HTR-8/SVneo (cell line): ENCODE measurements at regions not wholly inside any gene's neighbourhood (a gene's known extent, or its start where the extent isn't known, plus 50 kb on each side); places are given as distances from the start of the nearest gene placed in this dataset.

Experiments used
- DNase-seq: peaks from one replicate; pipeline ENCODE4 v3.0.0; 2011; ENCODE audit warnings: low spot score, mixed read lengths; ENCODE audit not compliant: insufficient read length
- FAIRE-seq: peaks from 2 replicates; lab custom pipeline; 2011; peaks lifted over from hg19 to GRCh38; lab: Jason Lieb, UNC

DNA sequence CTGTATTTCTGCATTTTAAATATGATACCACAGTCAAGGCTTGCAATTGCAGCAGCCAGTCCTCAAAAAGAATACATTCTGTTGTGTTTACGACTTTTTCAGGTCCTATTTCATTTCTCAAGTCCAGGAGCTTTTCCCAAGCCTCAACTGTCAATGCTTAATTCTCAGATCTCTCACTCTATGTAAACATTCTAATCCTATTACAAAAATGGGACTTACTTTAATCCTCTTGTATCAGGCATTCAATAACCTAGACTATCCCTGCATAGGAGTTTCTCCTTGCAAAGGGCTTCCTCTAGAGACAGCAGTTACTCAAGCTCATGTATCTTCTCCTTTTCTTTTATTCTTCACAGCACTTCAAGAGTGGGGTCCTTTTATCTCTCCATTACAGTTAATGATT, 1293.0 kb downstream of the GRIK2 start:
- FAIRE-seq (no peak), DNase-seq (no peak)

DNA sequence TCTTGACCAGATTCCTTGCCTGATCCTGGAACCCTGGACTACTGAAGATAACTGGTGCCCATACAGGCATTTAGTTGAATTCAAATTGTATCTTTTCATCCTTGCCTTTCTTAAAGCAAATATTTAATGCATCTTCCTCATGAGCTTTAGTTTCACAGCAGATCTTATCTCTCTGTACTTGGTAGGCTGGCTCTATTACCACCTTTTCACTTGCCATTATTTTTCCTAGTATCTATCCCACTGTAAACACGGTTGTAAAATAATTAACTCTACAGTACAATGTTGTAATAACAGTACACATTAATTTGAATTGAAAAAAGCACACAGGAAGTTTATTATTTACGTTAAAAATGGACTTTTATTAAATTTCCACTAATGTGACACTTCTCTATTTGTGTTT, 1286.9 kb downstream of the GRIK2 start:
- FAIRE-seq (no peak), DNase-seq (no peak)

DNA sequence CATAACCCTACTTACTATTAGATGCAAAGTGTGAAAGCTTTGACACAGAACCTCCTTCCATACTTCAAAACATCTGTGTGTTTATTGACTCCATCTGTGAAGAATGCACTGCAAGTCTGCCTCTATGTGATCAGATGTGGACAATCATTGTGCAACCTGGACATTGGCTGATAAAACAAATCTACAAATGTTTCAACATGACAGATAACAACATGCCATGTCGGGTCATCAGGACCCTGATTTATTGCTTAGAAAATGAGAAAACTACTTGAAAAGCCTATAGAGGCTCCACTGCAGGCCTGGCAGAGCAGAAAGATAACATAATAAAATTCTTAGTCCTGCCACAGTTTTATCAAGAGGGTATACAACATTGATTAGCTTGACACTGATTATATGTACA, 1286.4 kb downstream of the GRIK2 start:
- FAIRE-seq = no peak
- no peak for DNase-seq

DNA sequence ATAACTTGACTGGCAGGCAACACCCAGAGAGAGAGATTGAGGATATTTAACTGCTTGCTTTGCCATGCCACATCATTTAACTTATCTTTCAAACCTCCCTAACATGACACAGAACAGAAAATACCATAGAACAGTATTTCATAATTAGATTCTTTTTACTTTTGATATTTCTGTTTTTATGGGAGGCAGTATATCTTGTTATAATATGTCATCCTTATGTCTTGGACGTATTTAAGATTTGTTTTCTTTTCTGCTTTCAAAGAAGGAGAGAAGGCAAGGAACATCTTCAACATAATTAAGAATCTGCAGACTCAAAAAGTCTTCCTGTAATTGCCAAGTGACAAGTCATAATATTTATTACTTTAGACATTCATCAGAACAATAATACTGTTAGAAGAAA, 1283.7 kb downstream of the GRIK2 start:
- DNase-seq = no peak

DNA sequence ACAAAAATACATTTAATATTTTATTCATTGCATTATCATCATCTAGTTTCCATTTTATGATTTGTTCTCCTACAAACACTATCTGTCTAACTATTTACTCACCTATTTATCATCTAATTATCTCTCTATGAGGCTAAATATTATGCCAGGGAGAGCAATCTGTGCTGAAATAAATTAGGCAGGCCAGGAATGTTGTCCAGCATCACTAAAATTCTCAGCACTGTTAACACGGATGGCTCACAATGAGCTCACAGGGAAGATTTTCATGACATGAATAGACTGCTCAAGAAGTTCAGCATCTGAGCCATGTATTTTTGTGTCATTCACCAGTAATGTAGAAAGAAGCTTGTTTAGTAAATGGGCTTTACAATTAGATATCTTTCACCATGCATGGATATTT, 1277.2 kb downstream of the GRIK2 start:
- FAIRE-seq (no peak), DNase-seq (no peak)

More for the DNA sequence above, 1283.7 kb downstream of the GRIK2 start:
- no peak for FAIRE-seq

DNA sequence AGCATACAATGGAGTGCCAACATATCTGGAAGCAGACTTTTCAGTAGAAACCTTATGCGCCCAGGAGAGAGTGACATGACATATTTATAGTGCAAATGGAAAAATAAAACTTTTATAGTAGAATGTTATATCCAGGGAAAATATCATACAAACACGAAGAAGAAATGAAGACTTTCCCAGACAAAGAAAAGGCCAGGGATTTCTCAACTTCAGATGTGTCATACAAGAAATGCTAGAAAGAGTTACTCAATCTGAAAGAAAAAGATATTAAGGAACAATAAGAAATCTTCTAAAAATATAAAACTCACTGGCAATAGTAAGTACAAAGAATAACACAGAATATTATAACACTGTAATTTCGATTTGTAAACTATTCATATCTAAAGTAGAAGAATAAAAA, 1269.3 kb downstream of the GRIK2 start:
- DNase-seq = no peak
- FAIRE-seq = no peak

DNA sequence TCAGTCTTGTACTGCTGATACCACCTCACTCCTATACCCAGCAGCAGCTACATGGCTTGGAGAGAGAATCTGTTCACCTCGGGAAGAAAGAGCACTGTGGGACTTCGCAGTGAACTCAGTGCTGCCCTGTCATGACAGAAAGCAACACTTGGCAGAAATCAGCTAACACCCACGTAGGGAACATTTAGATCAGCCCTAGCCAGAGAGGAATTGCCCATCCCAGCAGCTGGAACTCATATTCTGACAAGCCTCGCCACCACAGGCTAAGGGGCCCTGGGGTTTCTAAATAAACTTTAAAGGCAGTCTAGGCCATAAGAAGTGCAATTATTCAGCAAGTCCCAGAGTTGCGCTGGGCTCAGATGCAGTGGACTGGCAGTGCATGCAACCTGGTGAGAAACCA, 1266.8 kb downstream of the GRIK2 start:
- FAIRE-seq (no peak), DNase-seq (no peak)

DNA sequence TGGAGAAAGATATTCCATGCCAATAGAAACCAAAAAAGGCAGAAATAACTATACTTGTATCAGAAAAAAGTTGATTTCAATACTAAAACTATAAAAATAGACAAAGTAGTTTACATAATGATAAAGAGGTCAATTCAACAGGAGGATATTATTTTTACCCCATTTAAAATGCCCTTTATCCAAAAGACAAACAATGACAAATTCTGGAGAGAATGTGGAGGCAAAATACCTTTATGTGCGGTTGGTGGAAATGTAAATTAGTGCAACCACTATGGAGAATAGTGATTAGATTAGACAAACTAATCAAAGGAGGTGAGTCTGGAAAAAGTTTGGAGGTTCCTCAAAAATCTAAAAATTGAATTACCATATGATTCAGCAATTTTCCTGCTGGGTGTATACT, 1262.3 kb downstream of the GRIK2 start:
- no peak for FAIRE-seq
- no peak for DNase-seq

DNA sequence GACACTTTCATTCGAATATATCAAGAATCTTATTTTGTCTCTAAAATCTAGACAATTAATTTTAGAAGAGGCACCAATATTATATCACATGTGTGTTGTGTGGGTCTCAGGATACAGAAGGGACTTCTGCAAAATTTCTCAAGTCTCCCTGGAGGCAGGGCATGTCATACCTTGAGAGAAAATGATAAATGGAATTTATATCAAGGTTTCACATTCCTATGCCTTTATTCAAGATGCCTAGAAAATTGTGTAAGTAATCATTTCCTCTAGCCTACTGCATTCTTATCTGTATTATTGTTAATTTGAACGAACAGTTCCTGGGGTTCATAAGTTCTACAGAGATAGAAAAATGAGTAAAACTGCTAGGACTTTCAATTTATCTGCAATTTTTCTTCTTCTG, 1247.9 kb downstream of the GRIK2 start:
- FAIRE-seq = no peak

DNA sequence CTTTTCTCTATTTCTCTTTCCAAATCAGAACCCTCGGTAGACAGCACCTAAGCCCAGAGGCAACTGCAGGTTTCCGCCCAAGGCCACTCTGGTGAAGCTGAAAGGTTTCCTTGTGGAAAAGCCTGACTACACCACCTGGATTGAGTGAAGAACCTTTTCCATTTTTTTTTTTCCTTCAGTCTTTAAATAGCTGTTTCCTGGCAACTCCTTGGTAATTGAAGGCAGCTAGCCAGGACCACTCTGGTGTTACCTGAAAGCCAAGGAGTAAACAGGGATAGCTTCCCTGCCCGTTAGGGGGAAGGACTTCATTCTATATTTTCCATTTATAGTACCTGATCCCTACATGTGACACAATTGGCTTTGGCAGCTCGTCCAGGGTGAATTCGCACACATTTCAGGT, 1238.4 kb downstream of the GRIK2 start:
- no peak for FAIRE-seq

More for the DNA sequence above, 1247.9 kb downstream of the GRIK2 start:
- DNase-seq = no peak

DNA sequence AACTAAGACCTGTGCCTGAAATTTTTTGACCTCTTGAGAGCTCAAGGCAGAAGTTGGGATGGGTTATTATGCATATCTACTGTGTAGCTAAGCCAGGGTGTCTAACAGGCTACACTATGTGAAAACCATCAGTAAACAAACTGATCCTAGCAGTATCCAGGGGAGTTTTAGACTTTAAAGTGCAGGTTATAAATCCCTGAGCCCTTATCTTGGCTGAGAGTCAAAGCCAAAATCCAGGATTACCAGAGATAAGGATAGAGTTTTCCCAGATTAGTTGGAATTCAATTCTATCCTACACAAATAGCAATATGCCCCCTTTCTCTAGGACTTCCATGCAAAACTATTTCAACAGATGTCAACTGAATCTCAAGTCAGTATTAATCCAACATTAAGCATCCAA, 1229.7 kb downstream of the GRIK2 start:
- no peak for DNase-seq
- no peak for FAIRE-seq

More for the DNA sequence above, 1238.4 kb downstream of the GRIK2 start:
- no peak for DNase-seq

DNA sequence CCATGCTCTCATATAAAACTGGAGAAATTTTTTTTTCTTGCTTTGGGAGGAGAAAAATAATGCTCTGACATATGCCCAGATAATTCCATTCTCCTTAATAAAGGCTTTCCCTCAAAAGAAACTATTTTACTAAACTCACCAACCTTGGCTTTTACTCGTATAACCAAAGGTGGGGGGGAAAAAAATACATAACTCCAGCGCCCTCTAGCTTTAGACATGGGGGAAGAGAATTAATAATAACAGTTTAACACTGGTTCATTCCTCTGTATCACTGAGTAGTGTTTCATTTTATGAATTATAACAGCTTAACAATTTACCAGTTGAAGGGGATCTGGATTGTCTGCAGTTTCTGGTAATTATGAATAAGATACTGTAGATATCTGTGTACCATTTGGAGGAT, 1226.1 kb downstream of the GRIK2 start:
- DNase-seq (peak; percentile 1), FAIRE-seq (no peak)

DNA sequence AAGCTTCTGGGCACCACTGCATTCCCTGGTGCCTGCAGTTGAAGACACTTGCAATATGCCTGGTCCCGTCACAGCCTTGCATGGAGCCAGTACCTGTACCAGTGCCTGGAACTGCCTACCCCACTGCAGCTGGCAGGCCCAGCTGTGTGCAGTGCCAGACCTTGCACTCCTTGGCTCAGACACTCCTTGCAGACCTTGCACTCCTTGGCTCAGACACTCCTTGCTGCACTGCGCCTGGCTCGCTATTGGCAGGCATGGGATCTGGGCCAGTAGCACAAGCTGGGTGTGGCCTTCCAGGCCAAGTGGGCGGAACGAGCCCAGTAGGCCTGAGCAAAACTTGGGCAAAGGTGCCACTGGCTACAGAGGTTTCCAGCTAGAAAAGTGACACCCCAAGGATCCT, 1189.1 kb downstream of the GRIK2 start:
- no peak for DNase-seq
- no peak for FAIRE-seq

DNA sequence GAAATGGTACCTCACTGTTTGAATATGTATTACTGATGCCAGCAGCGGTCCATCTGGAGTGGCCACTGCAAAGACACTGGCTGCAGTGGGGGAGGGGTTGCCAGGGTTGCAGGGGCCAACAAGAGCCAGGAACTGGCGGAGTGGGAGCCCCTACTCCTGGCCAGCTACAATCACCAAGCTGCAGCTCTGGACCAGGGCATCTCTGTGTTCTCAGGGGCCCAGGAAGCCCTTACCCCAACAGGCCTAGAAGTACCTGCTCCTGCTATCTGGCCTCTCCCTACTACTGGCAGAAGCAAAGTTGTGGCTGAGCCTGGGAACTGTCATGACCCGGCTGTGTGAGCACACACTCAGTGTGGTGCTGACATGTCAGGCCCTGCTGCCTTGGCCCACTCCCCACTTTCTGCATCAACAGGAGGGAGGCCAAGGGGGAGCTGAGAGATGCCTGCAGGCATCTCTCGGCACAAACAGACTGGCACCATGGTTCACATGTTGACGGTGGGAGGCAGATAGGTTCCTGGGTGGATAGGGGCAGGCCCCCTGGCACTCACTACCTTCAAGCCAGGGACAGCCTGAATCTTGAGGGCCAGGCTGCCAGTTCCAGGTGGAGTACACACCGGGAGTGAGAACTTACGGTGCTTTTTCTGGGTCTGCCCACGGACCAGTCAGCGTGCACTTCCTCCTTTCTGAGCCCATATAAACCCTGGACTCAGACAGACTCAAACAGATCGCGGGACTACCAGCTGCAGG, 1188.0 kb downstream of the GRIK2 start:
- FAIRE-seq = no peak
- DNase-seq = no peak

DNA sequence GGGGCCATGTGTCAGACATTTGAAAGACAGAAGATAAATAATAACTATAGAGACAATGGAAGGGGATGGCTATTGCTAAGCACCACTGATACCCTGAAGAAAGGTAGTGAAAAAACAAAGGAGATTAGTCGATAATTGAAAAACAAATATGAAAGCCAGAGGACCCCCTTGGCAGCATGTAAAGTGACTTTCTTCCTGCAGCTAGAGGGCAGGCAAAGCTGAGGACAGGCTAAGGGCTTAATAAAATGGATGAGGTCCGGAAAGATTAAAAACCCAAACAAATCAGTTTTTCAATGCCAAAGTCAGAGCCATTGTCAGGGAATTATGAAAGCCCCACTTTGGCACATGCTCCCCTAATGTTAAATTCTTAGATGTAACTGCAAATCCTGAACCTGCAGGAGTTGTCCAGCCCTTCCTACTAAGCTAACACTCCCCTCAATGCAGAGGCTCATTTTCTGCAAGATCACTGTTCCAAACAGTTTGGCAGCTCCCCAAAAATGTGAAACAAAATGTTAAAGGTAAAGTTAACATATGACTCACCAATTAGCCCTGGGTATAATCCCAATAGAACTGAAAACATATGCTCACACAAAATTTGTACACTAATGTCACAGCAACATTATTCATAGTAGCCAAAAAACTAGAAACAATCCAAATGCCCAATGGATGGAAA, 1177.9 kb downstream of the GRIK2 start:
- DNase-seq = no peak

DNA sequence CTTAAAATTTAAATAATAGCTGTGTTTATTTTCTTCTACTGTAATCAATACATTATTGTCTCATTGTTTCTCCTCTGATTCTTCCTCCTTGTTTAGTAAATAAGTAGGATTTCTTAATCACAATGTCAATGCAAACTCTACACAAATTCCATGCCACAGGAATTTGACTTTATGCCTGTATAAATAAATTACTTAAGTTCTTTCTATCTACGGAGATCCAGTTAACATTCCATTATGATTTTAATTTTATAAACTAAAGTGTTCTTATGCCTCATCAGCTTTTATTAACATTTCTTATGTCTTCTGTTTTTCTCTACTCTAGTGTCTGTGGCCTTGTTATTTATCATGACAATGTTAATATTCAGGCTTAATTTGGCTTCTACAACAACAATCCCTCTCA, 1169.2 kb downstream of the GRIK2 start:
- DNase-seq (no peak), FAIRE-seq (no peak)

More for the DNA sequence above, 1177.9 kb downstream of the GRIK2 start:
- no peak for FAIRE-seq

DNA sequence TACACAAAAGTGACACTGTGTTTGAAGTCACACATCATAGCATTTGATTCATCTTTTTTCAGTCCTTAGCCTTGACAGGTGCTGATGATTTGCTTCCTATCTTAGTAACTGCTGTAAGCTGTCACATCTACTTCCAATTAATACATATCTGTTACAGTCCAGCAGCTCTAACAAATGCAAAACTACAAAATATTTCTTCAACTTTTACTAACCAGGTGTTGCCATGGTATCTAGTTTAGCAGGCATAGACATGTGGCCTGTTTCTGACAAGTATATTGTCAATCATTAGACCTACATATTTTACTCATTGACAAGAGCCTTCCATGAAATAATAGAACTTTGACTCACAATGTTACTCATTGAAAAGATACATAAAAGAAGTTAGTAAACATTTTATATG, 1159.7 kb downstream of the GRIK2 start:
- DNase-seq (no peak), FAIRE-seq (no peak)

DNA sequence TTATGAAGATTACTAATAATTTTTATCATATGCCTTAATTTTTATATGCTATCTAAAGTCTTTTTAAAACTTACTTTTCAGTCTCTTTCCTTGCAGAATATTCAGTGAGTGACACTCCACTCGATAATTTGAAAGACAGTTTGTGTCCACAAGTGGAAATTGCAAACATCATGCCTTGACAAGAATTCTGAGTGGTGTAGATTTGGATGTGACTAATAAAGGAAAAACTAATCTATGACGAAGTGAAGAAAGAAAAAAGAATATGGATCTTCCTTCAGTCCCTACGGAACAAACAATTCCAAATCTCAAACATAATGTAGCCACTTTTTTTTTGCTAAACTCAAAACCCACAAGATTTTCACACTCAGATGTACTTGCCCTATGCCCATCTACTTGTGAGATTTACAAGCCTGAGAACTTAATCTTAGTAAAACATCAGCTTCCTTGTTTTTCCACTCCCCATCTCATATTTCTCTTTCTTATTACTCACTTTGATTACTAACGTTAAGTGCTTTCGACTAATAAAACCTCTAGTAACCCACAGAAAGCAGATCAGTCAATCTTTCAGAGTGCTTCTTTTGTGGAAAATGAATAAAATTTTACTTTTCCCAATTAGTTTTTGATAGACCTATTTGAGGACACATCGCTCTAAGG, 1155.8 kb downstream of the GRIK2 start:
- FAIRE-seq (no peak), DNase-seq (no peak)

DNA sequence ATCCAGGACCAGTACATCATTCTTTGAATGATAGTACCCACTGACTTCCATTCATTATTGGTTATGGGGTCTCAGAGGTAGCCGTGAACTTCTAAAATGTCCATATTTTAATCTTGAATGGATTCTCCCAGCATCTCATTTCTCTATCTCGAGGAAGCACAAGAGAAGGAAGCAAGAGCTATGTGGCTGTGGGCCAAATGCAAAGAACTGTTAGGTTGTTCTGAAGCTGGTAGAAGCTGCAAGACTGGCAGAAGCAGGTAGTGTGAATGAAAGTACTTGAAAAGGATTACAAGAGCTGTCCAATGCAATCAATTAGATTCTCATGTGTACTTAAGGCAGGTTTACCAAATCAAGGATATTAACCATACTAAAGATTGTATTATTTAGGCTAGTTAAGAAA, 1131.8 kb downstream of the GRIK2 start:
- FAIRE-seq = no peak
- DNase-seq = no peak

DNA sequence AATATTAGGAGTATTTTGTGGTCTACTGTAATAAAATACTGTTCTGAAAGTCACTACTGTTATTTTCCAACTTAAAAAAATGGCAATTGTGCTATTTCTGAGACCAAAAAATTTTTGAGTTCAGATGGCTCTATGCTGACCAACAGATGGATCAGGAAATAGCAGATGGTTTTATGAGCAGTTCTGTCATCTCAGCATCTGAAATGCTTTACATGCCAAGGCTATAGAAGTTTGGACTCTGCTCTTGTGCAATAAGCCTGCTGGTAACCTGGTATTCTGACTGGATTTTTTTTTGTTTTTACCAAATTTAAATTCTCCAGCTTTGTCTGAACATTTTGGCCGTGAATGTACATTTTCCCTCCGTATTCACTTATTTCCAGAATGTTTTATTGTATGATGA, 1127.5 kb downstream of the GRIK2 start:
- no peak for FAIRE-seq
- DNase-seq = peak; percentile 2

DNA sequence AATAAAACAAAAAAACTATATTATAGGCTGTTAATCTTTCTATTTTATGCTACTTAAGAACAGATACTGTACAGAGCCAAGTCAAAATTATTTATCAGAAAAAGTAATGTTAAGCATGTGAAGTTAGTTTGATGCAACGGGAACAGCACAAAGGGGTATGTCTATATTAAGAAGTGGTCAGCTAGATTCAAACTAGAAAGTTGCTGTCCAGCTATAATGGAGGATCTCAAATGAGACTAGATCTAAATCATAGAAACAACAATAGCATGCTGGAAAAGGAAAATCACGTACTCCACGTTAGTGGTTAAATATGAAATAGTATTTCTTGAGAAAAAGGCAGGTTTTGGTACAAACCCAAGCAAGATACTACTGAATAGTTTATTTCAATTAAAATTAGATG, 1124.0 kb downstream of the GRIK2 start:
- DNase-seq = no peak
- no peak for FAIRE-seq
